Hypothalamus (tissue), 51 donors: ENCODE measurements at regions not wholly inside any gene's neighbourhood (a gene's known extent, or its start where the extent isn't known, plus 50 kb on each side); places are given as distances from the start of the nearest gene placed in this dataset.
"Not testable (repeated sequence)": the region's sequence is repeated elsewhere in the genome, so short reads cannot be mapped to it uniquely, and the experiment has no call there.

Experiments
- DNase-seq, 51 donors: peaks; one replicate each; lab custom pipeline; 2025; lab: John Stamatoyannopoulos, UW

GRCh38 chr1:182235604-182235951, 156.0 kb downstream of the GLUL start:
- DNase-seq: peak in 1 of 51 donors; percentile 34

GRCh38 chr1:182229921-182230491, 161.6 kb downstream of the GLUL start:
- no peak for DNase-seq

GRCh38 chr1:182229451-182229850, 162.1 kb downstream of the GLUL start:
- no peak for DNase-seq

DNA sequence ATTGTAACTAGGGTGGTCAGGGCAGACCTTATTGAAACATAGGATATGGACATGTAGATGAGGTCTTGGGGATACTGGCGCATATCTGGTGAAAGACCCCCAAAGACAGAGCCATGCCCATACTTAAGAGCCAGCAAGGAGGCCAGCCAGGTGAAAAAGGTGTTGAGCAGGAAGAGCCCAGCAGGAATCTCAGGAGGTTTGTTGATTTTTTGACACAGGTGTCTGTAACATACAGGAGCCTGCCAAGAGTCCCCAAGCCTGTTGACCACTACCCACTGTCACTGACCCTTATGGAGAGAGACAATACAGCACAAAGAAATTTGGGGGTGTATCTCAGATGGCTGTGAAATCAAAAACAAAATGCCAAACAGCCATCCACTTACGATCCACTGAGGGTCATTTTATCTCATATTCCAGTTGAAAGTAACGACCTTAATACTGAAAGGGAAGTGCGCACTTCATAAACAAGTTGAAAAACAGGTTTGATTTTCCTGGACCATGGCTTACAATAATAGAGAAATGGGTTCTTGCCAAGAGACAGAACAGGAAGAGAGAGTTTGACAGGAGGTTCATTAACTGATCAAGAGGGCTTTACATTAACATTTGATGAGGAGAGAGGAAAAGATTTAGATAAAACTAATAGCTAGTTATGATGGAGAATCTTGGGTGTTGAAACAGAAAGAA, 163.6 kb downstream of the GLUL start:
- no peak for DNase-seq

DNA sequence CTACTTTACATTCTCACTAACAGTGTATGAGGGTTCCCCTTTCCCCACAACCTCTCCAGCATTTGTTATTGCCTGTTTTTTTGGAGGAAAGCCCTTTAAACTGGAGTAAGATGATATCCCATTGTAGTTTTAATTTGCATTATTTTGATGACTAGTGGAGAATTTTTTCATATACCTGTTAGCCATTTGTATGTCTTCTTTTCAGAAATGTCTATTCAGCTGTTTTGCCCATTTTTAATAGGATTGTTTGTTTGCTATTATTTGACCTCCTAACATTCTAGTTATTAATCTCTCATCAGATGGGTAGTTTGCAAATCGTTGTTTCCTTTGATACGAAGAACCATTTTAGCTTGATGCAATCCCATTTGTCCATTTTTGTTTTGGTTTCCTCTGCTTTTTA, 165.0 kb downstream of the GLUL start:
- no peak for DNase-seq

GRCh38 chr1:182225755-182226154, 164.2 kb upstream of the ZNF648 start:
- DNase-seq: not testable (repeated sequence)

GRCh38 chr1:182221990-182222389, 160.5 kb upstream of the ZNF648 start:
- not testable (repeated sequence) for DNase-seq

GRCh38 chr1:182221367-182221766, 159.9 kb upstream of the ZNF648 start:
- DNase-seq: not testable (repeated sequence)

DNA sequence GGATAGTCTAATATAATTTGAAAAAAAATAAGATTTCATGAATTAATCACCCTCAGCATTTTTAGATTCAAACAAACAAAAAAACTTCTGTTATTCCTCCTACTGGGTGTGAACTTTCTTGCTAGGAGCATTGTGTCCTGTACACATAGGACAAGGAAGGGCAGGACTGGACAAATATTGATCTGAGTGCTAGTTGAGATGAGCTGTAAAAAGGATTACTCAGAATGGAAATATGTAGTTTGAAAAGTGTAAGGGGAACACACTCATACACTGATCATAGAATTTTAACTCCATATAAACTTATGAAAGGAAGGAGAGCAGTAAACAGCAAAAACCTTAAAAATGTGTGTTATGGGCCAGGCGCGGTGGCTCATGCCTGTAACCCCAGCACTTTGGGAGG, 156.5 kb upstream of the ZNF648 start:
- DNase-seq: no peak

DNA sequence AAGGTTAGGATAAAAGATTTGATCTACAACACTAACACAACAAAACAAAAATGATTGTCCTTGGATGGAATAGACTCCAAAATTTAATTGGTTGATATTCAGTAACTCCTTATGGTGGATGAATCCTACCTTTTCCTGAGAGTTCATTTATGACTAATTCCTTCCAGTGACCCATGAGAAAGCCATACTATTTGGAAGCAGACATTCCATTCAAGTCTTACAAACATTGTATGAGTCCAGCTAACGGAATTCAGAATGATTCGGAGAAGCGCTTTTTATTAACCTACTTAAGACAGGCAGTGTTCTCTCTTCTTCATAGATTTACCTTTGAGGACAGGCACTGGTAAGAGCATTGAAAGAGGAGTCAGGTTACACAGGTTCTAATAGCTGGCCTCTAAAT, 155.6 kb upstream of the ZNF648 start:
- no peak for DNase-seq

GRCh38 chr1:182215764-182216163, 154.3 kb upstream of the ZNF648 start:
- no peak for DNase-seq

DNA sequence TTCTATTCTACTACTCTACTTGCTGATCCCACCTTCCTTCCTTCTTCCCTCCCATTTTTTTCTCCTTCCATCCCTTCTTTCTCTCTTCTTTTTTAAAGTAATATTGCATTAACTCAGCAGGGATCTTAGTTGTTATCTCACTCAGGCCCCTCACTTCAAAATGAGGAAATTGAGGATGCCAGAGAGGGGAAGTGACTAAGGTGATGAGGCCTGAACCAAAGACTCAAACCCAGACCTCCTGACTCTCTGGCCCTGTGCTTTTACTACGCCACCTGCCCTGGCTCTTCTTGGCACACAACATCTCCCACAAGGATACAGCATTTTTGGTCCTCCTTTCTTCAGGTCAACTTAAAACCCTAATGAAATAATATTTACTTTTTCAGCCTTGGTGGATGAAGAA, 151.7 kb upstream of the ZNF648 start:
- DNase-seq: no peak

DNA sequence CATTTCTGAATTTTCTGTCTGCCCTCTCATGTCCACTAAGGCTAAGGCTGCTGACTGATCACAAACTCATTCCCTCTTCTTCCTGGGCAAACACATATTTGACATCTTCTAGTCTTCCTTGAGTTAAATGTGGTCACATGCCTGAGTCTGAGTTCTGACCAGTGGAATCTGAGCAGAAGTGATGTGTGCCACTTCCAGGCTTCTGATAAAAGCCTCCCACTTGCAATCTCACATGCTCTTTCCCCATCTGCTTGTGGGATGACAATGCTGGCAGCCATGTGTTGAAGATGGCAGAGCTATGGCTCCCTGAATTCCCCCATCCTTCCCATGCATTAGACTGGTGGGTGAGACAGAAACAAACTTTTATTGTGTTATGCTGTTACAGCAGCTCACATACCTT, 149.9 kb upstream of the ZNF648 start:
- DNase-seq: no peak

DNA sequence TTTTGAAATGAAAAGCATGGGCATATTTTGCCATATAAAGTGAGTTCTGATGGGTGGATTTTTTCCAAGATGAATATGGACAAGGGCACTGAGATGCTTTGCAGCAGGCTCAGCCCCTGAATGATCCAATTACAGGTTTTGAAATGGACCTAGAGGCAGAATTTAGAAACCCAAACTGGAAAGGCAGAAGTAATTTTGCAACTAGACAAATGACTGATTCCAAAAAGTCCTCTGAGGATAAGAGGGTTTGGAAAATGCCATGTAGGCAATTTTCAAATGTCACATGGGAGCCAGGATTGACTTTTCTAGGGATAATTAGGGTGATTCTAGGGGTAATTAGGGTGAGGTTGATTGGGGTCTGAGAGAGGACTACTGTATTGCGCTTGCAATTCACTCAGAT, 148.9 kb upstream of the ZNF648 start:
- DNase-seq: no peak

- DNase-seq: no peak
Measured at GRCh38 chr1:182207300-182207699, 145.8 kb upstream of the ZNF648 start.

DNA sequence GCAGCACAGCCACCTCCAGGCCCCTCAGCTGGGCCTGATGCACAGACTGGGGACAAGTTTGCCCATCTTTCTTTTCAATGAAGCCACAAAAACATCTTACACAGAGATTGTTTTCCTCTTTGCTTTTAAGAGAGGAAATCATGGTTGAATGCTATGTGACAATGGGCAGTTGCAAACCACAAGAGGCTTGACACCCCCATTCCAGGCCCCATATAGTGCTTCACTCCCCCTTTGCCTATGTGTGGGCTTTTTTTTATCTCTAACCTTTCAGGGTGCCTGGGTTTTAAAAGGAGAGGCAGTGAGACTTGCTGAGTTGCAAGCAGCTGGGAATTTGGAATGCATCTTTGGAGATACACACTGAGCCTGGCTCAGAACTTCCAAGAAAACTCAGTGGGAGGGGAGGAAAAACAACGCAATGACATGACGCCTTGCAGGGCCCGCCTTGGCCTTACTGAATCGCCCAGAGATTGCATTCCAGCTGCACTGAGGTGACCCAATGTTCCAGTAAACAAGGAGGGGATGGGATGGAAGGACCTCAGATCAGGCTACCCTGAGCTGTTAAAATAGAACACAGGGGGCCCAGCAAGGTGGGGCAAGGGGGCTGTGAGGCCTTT, 145.2 kb upstream of the ZNF648 start:
- no peak for DNase-seq

GRCh38 chr1:182205351-182206022, 144.0 kb upstream of the ZNF648 start:
- DNase-seq: no peak

- no peak for DNase-seq
Measured at GRCh38 chr1:182203191-182203875, 141.8 kb upstream of the ZNF648 start.

DNA sequence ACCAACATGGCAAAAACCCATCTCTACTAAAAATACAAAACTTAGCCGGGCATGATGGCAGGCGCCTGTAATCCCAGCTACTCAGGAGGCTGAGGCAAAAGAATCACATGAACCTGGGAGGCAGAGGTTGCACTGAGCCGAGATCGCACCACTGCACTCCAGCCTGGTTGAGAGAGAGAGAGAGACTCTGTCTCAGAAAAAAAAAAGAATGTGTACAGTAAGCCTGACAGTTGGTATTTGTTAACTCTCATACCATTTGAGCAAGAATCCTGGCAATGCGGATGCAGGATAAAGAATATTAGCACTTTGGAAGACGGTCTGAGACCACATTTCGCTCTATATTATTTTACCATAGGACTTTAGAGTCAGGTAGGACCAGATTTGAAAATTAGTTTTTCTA, 140.0 kb upstream of the ZNF648 start:
- DNase-seq: not testable (repeated sequence)

- DNase-seq: no peak
Measured at GRCh38 chr1:182200025-182200812, 138.7 kb upstream of the ZNF648 start.
